WTC11 (cell line): ENCODE measurements at regions not wholly inside any gene's neighbourhood (a gene's known extent, or its start where the extent isn't known, plus 50 kb on each side); places are given as distances from the start of the nearest gene placed in this dataset.

Source experiments
- ATAC-seq: fragments of 200-7000 bp; cut with Tn5 transposase; 2 replicates; pipeline ENCODE4 v1.10.0; 2021; ENCODE audit warnings: mild to moderate bottlenecking, moderate library complexity
- CTCF ChIA-PET: fragments of 300-600 bp; sonication (Branson Sonifier 250); formaldehyde crosslinking; loops from one replicate; lab custom pipeline; 2021; ENCODE audit warnings: antibody characterized with exemption; lab: Charles Lee
- POLR2A ChIA-PET: fragments of 350-600 bp; sonication (Branson Sonifier 250); formaldehyde crosslinking; loops from one replicate; lab custom pipeline; 2021; ENCODE audit warnings: antibody characterized with exemption; lab: Charles Lee
- DNase-seq: peaks from one replicate; pipeline ENCODE4 v3.0.0; 2021; ENCODE audit warnings: low spot score
- H3K27ac Mint-ChIP-seq: 2 replicates; pipeline ENCODE4 v1.8.0; 2021; ENCODE audit warnings: mixed read lengths
- H3K27me3 Mint-ChIP-seq: 2 replicates; pipeline ENCODE4 v1.8.0; 2021; ENCODE audit warnings: low read depth, mild to moderate bottlenecking, moderate library complexity, mixed read lengths
- H3K36me3 Mint-ChIP-seq: 2 replicates; pipeline ENCODE4 v1.8.0; 2021; ENCODE audit warnings: mixed read lengths
- H3K4me1 Mint-ChIP-seq: 2 replicates; pipeline ENCODE4 v1.8.0; 2022; ENCODE audit warnings: mixed read lengths
- H3K4me3 Mint-ChIP-seq: 2 replicates; pipeline ENCODE4 v1.8.0; 2021; ENCODE audit warnings: mild to moderate bottlenecking, moderate library complexity, mixed read lengths
- H3K9me3 Mint-ChIP-seq: 2 replicates; pipeline ENCODE4 v1.8.0; 2021; ENCODE audit warnings: mixed read lengths
- ATF1 ChIP-seq: sonication (generic); formaldehyde crosslinking; IDR thresholded peaks from 2 replicates; pipeline ENCODE4 v1.8.1; 2023; ENCODE audit warnings: mild to moderate bottlenecking, moderate library complexity, missing genetic modification reagents
- CREM ChIP-seq: sonication (generic); formaldehyde crosslinking; IDR thresholded peaks from 2 replicates; pipeline ENCODE4 v1.8.1; 2022; ENCODE audit warnings: mild to moderate bottlenecking, missing genetic modification reagents, moderate library complexity
- ESRRA ChIP-seq: sonication (generic); formaldehyde crosslinking; IDR thresholded peaks from 2 replicates; pipeline ENCODE4 v1.8.1; 2022; ENCODE audit warnings: mild to moderate bottlenecking, missing genetic modification reagents, borderline replicate concordance
- ETV6 ChIP-seq: sonication (generic); formaldehyde crosslinking; IDR thresholded peaks from 2 replicates; pipeline ENCODE4 v1.8.1; 2022; ENCODE audit warnings: mild to moderate bottlenecking, missing genetic modification reagents
- FOXJ3 ChIP-seq: sonication (generic); formaldehyde crosslinking; IDR thresholded peaks from 2 replicates; pipeline ENCODE4 v1.9.0; 2021; ENCODE audit warnings: missing genetic modification reagents, mild to moderate bottlenecking, borderline replicate concordance
- FOXP1 ChIP-seq: sonication (generic); formaldehyde crosslinking; IDR thresholded peaks from 2 replicates; pipeline ENCODE4 v1.8.0; 2022; ENCODE audit warnings: missing genetic modification reagents, mild to moderate bottlenecking, moderate library complexity, borderline replicate concordance
- GTF2I ChIP-seq: fragments of 250-450 bp; sonication (Bioruptor Pico); conservative IDR thresholded peaks from 2 replicates; pipeline ENCODE4 v1.4.0; 2021; ENCODE audit warnings: mild to moderate bottlenecking
- NFATC4 ChIP-seq: fragments of 250-450 bp; sonication (Bioruptor Pico); IDR thresholded peaks from 2 replicates; pipeline ENCODE4 v1.9.0; 2021; ENCODE audit warnings: mild to moderate bottlenecking
- NFE2L1 ChIP-seq: sonication (generic); formaldehyde crosslinking; IDR thresholded peaks from 2 replicates; pipeline ENCODE4 v1.8.1; 2023; ENCODE audit warnings: missing genetic modification reagents
- NR2C2 ChIP-seq: sonication (generic); formaldehyde crosslinking; IDR thresholded peaks from 2 replicates; pipeline ENCODE4 v1.8.0; 2022; ENCODE audit warnings: mild to moderate bottlenecking, missing genetic modification reagents
- OVOL2 ChIP-seq: fragments of 250-450 bp; sonication (Bioruptor Pico); IDR thresholded peaks from 2 replicates; pipeline ENCODE4 v1.9.0; 2021; ENCODE audit warnings: mild to moderate bottlenecking, borderline replicate concordance
- PRRX2 ChIP-seq: fragments of 250-450 bp; sonication (Bioruptor Pico); IDR thresholded peaks from 2 replicates; pipeline ENCODE4 v1.8.0; 2021; ENCODE audit warnings: mild to moderate bottlenecking
- SMAD3 ChIP-seq: sonication (generic); formaldehyde crosslinking; IDR thresholded peaks from 2 replicates; pipeline ENCODE4 v1.8.0; 2022; ENCODE audit warnings: missing genetic modification reagents, mild to moderate bottlenecking, borderline replicate concordance
- TP53 ChIP-seq: sonication (generic); formaldehyde crosslinking; IDR thresholded peaks from 2 replicates; pipeline ENCODE4 v1.8.1; 2023; ENCODE audit warnings: mild to moderate bottlenecking, missing genetic modification reagents
- ZNF121 ChIP-seq: sonication (generic); formaldehyde crosslinking; IDR thresholded peaks from 2 replicates; pipeline ENCODE4 v1.8.0; 2023; ENCODE audit warnings: missing genetic modification reagents
- ZNF671 ChIP-seq: fragments of 250-450 bp; sonication (Bioruptor Pico); IDR thresholded peaks from 2 replicates; pipeline ENCODE4 v1.8.0; 2021; ENCODE audit warnings: mild to moderate bottlenecking
- TF ChIP-seq, protein P1 (sequence below): sonication (generic); formaldehyde crosslinking; IDR thresholded peaks from 2 replicates; pipeline ENCODE4 v1.8.0; 2022; ENCODE audit warnings: mild to moderate bottlenecking, missing genetic modification reagents
- TF ChIP-seq, protein P2 (sequence below): sonication (generic); formaldehyde crosslinking; IDR thresholded peaks from 2 replicates; pipeline ENCODE4 v1.8.1; 2023; ENCODE audit warnings: mild to moderate bottlenecking, missing genetic modification reagents, moderate library complexity
- TF ChIP-seq, protein P3 (sequence below): sonication (generic); formaldehyde crosslinking; IDR thresholded peaks from 2 replicates; pipeline ENCODE4 v1.8.1; 2023; ENCODE audit warnings: mild to moderate bottlenecking, missing genetic modification reagents
- TF ChIP-seq, protein P4 (sequence below): fragments of 200-600 bp; IDR thresholded peaks from 2 replicates; pipeline ENCODE4 v1.8.0; 2022; ENCODE audit warnings: antibody characterized with exemption
- TF ChIP-seq, protein P5 (sequence below): sonication (generic); formaldehyde crosslinking; IDR thresholded peaks from 2 replicates; pipeline ENCODE4 v1.8.1; 2023; ENCODE audit warnings: mild to moderate bottlenecking, missing genetic modification reagents, borderline replicate concordance

- CTCF ChIA-PET: interaction anchor here (0.5 kb wide), 1 partner anchor 79 kb away, joined by 4 read pairs; no protein-coding TSS in a partner anchor
- TF ChIP-seq NFE2L1 (no peak), TP53 (no peak), NR2C2 (CRISPR knock-in tag) (no peak), ETV6 (CRISPR knock-in tag) (no peak), SMAD3 (CRISPR knock-in tag) (no peak), NFATC4 (CRISPR knock-in tag) (no peak), FOXJ3 (CRISPR knock-in tag) (no peak), ESRRA (CRISPR knock-in tag) (no peak), GTF2I (no peak), ATF1 (CRISPR knock-in tag) (no peak)
- TF ChIP-seq, protein P1, sequence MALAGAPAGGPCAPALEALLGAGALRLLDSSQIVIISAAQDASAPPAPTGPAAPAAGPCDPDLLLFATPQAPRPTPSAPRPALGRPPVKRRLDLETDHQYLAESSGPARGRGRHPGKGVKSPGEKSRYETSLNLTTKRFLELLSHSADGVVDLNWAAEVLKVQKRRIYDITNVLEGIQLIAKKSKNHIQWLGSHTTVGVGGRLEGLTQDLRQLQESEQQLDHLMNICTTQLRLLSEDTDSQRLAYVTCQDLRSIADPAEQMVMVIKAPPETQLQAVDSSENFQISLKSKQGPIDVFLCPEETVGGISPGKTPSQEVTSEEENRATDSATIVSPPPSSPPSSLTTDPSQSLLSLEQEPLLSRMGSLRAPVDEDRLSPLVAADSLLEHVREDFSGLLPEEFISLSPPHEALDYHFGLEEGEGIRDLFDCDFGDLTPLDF (CRISPR knock-in tag): no peak
- TF ChIP-seq, protein P2, sequence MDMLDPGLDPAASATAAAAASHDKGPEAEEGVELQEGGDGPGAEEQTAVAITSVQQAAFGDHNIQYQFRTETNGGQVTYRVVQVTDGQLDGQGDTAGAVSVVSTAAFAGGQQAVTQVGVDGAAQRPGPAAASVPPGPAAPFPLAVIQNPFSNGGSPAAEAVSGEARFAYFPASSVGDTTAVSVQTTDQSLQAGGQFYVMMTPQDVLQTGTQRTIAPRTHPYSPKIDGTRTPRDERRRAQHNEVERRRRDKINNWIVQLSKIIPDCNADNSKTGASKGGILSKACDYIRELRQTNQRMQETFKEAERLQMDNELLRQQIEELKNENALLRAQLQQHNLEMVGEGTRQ: no peak
- TF ChIP-seq, protein P3, sequence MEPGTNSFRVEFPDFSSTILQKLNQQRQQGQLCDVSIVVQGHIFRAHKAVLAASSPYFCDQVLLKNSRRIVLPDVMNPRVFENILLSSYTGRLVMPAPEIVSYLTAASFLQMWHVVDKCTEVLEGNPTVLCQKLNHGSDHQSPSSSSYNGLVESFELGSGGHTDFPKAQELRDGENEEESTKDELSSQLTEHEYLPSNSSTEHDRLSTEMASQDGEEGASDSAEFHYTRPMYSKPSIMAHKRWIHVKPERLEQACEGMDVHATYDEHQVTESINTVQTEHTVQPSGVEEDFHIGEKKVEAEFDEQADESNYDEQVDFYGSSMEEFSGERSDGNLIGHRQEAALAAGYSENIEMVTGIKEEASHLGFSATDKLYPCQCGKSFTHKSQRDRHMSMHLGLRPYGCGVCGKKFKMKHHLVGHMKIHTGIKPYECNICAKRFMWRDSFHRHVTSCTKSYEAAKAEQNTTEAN: no peak
- TF ChIP-seq, protein P4, sequence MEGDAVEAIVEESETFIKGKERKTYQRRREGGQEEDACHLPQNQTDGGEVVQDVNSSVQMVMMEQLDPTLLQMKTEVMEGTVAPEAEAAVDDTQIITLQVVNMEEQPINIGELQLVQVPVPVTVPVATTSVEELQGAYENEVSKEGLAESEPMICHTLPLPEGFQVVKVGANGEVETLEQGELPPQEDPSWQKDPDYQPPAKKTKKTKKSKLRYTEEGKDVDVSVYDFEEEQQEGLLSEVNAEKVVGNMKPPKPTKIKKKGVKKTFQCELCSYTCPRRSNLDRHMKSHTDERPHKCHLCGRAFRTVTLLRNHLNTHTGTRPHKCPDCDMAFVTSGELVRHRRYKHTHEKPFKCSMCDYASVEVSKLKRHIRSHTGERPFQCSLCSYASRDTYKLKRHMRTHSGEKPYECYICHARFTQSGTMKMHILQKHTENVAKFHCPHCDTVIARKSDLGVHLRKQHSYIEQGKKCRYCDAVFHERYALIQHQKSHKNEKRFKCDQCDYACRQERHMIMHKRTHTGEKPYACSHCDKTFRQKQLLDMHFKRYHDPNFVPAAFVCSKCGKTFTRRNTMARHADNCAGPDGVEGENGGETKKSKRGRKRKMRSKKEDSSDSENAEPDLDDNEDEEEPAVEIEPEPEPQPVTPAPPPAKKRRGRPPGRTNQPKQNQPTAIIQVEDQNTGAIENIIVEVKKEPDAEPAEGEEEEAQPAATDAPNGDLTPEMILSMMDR: no peak
- TF ChIP-seq, all 79 proteins: peak for 0
- H3K4me1 Mint-ChIP-seq: 0 out of 2 replicates have a peak, but pooled peaks cover under 1% of the 10 kb centered on the region
- H3K27me3 Mint-ChIP-seq: no peaks in the 10 kb centered on the region
- no peak overlapping the region; the same call in 1 of the 2 replicates for H3K27ac Mint-ChIP-seq
- ATAC-seq (no peak), DNase-seq (no peak)
- POLR2A ChIA-PET: no interaction called here
- H3K9me3 Mint-ChIP-seq: peaks cover 13% of the 10 kb centered on the region
- peaks cover 7% of the 10 kb centered on the region; the same call in 1 of the 2 replicates for H3K36me3 Mint-ChIP-seq
- no peak overlapping the region for H3K4me3 Mint-ChIP-seq
Measured at GRCh38 chr11:70538641-70539359, 140.5 kb downstream of the CTTN start.

GRCh38 chr11:70539360-70540095 lies 141.2 kb downstream of the CTTN start:
- Mint-ChIP-seq H3K27me3 (no peaks in the 10 kb centered on the region), H3K36me3 (peaks cover 5% of the 10 kb centered on the region; the same call in 1 of the 2 replicates), H3K4me3 (no peak overlapping the region), H3K4me1 (no peaks in the 10 kb centered on the region; the same call in 1 of the 2 replicates), H3K9me3 (peaks cover 9% of the 10 kb centered on the region), H3K27ac (peak overlapping the region; percentile 84)
- CTCF ChIA-PET: interaction anchor here (0.6 kb wide), 1 partner anchor 29 kb away, joined by 3 read pairs; no protein-coding TSS in a partner anchor
- DNase-seq (no peak), ATAC-seq (no peak)
- POLR2A ChIA-PET: no interaction called here
- TF ChIP-seq ZNF121 (CRISPR knock-in tag): no peak
- TF ChIP-seq CREM (CRISPR knock-in tag): no peak
- no peak for TF ChIP-seq PRRX2 (CRISPR knock-in tag)
- TF ChIP-seq, protein P5, sequence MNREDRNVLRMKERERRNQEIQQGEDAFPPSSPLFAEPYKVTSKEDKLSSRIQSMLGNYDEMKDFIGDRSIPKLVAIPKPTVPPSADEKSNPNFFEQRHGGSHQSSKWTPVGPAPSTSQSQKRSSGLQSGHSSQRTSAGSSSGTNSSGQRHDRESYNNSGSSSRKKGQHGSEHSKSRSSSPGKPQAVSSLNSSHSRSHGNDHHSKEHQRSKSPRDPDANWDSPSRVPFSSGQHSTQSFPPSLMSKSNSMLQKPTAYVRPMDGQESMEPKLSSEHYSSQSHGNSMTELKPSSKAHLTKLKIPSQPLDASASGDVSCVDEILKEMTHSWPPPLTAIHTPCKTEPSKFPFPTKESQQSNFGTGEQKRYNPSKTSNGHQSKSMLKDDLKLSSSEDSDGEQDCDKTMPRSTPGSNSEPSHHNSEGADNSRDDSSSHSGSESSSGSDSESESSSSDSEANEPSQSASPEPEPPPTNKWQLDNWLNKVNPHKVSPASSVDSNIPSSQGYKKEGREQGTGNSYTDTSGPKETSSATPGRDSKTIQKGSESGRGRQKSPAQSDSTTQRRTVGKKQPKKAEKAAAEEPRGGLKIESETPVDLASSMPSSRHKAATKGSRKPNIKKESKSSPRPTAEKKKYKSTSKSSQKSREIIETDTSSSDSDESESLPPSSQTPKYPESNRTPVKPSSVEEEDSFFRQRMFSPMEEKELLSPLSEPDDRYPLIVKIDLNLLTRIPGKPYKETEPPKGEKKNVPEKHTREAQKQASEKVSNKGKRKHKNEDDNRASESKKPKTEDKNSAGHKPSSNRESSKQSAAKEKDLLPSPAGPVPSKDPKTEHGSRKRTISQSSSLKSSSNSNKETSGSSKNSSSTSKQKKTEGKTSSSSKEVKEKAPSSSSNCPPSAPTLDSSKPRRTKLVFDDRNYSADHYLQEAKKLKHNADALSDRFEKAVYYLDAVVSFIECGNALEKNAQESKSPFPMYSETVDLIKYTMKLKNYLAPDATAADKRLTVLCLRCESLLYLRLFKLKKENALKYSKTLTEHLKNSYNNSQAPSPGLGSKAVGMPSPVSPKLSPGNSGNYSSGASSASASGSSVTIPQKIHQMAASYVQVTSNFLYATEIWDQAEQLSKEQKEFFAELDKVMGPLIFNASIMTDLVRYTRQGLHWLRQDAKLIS: no peak
- TF ChIP-seq OVOL2 (CRISPR knock-in tag): no peak
- no peak for TF ChIP-seq FOXP1
- TF ChIP-seq ZNF671: no peak
- no peak for TF ChIP-seq NR2C2 (CRISPR knock-in tag)
